ENCODE measurements at regions not wholly inside any gene's neighbourhood (a gene's known extent, or its start where the extent isn't known, plus 50 kb on each side); places are given as distances from the start of the nearest gene placed in this dataset.
"Not testable (repeated sequence)": the region's sequence is repeated elsewhere in the genome, so short reads cannot be mapped to it uniquely, and the experiment has no call there.

- DNase-seq: no peak
Measured at GRCh38 chr16:72654535-72654934, 393.4 kb downstream of the ZFHX3 start.

DNA sequence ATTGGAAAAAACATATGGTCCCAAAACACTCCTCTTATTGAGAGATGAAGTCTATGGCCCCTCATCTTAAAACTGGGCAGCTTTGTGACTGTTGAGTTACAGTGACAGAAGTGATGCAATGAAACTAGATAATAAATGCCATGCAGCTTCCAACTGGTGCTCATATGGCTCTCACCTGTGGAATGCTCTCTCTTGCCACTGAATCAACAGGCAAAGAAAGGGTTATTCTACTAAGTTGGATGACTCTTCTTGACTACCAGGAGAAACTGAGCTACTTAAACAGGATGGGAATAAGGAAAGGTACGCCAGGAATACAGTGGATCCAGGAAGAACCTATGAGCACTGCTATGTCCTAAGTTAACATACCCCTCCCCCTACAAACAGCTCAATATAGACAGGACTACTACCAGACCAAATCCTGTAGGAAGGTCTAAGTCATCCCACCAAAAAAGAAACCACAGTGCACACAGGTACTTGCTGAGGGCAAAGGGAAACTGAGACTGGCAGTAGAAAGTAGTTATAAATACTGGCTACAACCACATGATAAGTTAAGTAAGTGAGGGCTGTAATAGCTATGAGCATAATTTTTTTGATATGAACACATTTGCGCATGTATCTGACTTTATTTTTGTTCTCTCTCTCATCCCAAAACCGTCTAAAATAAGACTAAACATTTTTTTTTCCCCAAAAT is 398.5 kb downstream of the ZFHX3 start:
- DNase-seq: no peak

DNA sequence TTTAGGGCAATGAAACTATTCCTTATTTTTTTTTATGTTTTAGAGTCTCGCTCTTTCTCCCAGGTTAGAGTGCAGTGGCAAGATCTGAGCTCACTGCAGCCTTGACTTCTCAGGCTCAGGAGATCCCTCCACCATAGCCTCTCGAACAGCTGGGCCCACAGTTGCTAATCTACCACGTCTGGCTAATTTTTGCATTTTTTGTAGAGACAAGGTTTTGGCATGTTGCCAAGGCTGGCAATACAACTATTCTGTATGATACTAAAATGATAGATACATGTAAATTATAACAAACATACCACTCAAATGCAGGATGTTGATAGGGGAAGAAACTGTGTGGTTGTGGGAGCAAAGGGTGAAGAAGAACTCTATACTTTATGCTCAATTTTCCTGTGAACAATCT is 401.3 kb downstream of the ZFHX3 start:
- DNase-seq: no peak

- DNase-seq: no peak
Measured at GRCh38 chr16:72645538-72645937, 402.4 kb downstream of the ZFHX3 start.

- DNase-seq: no peak
Measured at GRCh38 chr16:72644911-72645310, 403.0 kb downstream of the ZFHX3 start.

- DNase-seq: no peak
Measured at GRCh38 chr16:72639494-72639893, 408.4 kb downstream of the ZFHX3 start.

DNA sequence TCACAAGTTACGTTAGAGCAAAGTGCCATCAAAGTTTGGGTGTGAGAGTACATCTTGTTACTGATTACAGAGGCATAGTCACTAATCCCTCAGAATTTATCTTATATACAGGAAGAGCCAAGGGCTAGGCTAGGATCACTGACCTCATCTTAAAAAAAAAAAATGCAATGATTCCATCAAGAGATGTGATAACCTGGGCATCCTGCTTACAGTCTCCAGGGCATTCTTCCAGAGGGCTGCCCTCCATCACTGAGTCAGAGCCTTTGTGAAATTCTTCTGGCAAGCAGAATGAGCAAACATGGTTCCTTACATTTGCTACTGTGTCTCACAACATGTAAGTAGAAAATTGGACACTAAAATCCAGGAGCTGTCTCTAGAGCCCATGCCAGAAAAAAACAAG is 410.6 kb downstream of the ZFHX3 start:
- DNase-seq: no peak

DNA sequence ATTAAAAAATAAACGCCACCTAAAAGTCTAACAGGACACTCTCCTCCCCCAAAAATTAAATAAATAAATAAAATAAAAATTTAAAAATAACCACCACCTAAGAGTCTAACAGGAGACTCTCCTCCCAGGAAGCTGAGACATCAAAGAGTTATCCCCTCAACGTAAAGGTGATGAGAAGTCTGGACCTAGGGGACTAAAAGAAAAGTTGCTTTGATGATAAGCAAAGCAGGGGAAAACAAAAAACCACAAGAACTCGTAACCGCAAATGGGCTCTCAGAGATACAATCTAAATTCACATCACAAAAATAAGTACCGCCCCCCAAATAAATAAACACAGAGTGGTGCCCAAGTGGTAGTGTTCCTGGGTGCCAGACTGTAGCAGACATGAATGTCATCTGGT is 412.2 kb downstream of the ZFHX3 start:
- no peak for DNase-seq

GRCh38 chr16:72635104-72635503 is 412.8 kb downstream of the ZFHX3 start:
- no peak for DNase-seq

- DNase-seq: not testable (repeated sequence)
Measured at GRCh38 chr16:72627182-72627896, 420.6 kb downstream of the ZFHX3 start.

- no peak for DNase-seq
Measured at GRCh38 chr16:72626623-72627022, 421.3 kb downstream of the ZFHX3 start.

GRCh38 chr16:72621651-72622050 is 426.3 kb downstream of the ZFHX3 start:
- DNase-seq: no peak

DNA sequence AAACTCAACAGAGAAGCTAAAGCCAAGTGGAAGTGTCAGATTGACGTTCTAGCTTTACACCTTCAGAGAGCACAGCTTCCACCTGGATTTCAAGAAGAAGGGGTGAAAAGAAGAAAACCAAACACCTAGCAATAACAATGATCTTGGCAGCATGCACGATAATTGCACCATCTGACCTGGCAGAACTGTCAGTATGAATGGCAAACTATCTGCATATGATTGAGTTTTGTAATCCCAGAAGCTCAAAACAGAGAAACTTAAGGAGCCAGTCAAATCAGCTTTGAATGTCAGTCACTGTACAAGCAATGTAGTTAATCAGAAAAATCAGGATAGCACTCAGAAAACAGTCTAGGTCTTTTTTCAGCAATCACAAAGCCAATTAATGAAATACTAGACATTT is 427.1 kb downstream of the ZFHX3 start:
- no peak for DNase-seq

DNA sequence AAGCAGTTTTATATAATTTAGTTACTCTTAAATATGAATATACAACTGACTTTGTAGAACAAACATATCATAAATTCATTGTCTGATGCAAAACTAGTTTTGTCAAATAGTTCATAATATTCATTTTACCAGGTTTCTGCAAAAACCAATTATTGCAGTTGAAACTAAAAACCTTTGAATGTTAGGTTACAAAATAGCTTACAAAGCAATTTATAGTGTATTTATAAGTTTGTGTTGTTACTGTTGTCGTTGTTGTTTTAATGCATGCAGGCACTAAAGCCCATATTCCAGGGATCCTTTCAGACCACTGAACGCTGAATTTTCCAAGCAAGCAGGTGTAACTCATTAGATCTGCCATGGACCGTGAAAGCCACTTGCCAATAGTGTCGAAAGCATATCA is 427.6 kb downstream of the ZFHX3 start:
- DNase-seq: no peak

DNA sequence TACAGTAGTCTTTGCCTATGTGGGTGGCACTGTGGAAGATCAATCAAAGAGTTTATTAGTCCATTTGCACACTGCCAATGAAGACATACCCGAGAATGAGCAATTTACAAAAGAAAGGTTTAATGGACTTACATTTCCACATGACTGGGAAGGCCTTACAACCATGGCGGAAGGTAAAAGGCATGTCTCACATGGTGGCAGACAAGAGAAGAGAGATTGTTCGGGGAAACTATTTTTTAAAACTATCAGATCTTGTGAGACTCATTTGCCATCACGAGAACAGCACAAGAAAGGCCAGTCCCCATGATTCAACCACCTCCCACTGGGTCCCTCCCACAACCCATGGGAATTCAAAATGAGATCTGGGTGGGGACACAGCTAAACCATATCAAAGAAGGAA is 432.1 kb downstream of the ZFHX3 start:
- DNase-seq: no peak

- no peak for DNase-seq
Measured at GRCh38 chr16:72612718-72613117, 435.2 kb downstream of the ZFHX3 start.

GRCh38 chr16:72612256-72612655 is 435.7 kb downstream of the ZFHX3 start:
- DNase-seq: peak; percentile 45

- no peak for DNase-seq
Measured at GRCh38 chr16:72609933-72610332, 438.0 kb upstream of the PMFBP1 start.

DNA sequence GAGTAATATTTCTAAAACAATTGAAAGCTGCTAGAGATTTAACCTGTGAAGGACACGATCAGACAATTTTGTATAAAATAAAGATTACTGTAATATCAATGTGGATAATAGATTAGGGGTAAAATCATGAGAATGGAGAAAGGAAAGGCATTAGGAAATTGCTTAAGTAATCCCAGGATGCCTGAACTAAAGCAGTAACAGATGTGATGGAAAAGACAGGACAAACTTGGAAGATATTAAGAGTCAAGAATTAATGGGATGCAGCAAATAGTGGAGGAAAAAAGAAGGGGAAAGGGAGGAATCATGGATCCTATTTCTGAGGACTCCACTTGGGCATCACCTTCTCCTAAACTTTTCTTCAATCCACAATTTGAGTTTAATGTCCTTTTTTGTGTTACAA is 437.1 kb upstream of the PMFBP1 start:
- no peak for DNase-seq

DNA sequence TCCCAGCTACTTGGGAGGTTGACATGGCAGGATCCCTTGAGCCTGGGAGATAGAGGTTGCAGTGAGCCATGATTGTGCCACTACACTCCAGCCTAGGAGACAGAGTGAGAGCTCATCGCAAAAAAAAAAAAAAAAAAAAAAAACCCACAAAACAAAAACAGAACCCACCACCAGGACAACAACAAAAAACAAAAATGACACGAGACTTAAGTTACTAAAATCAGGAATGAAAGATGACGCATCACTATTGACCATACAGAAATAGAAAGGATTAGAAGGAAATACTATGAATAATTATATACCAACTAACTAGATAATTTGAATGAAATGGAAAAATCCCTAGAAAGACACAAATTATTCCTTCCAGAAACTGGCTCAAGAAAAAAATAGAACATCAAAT is 432.4 kb upstream of the PMFBP1 start:
- DNase-seq: no peak

DNA sequence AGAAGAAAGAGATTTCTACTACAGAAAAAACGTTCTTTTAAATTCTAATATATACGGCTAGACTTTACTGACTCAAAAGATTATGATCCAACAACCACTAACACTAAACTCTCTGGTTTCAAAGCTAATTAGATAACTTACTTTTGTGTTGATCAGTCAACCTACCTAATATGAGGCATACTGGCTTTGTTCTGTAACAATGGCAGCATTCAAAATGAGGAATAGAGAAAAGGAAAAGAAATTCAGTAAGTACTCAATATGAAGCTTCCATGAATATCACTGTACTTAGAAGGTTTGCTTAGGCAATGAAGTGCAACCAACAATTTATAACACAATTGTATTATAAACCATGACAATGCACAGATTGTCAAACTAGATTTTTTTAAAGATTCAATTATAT is 430.5 kb upstream of the PMFBP1 start:
- no peak for DNase-seq

- DNase-seq: no peak
Measured at GRCh38 chr16:72598696-72599095, 426.7 kb upstream of the PMFBP1 start.

DNA sequence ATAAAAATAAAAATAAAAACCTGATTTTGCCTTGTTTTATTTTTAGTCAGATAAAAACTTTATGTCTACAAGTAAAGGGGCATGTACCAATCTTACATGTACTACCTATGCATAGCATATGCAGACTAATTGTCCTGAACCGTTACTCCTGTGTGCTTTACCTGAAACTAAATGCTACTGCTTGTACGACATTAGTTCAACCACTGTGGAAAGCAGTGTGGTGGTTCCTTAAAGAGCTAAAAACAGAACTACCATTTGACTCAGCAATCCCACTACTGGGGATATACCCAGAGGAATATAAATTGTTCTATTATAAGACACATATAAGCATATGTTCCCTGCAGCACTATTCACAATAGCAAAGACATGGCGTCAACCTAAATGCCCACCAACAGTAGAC is 426.0 kb upstream of the PMFBP1 start:
- DNase-seq: no peak

DNA sequence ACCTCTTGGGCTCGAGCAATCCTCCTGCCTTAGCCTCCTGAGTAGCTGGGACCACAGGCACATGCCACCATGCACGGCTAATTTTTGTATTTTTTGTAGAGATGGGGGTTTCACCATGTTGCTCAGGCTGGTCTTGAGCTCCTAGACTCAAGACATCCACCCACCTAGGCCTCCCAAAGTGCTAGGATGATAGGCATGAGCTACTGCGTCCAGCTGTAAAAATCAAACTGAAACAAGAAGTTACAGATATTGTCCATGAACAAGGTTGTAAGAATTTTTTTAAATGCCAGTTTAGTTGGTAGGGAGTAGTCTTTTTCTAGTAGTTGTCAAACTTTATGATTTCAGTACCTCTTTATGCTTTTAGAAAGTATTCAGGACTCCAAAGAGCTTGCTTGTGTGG is 424.4 kb upstream of the PMFBP1 start:
- no peak for DNase-seq

Data from right forelimb (tissue), 1 donor.